ENCODE measurements at regions not wholly inside any gene's neighbourhood (a gene's known extent, or its start where the extent isn't known, plus 50 kb on each side); places are given as distances from the start of the nearest gene placed in this dataset.

DNA sequence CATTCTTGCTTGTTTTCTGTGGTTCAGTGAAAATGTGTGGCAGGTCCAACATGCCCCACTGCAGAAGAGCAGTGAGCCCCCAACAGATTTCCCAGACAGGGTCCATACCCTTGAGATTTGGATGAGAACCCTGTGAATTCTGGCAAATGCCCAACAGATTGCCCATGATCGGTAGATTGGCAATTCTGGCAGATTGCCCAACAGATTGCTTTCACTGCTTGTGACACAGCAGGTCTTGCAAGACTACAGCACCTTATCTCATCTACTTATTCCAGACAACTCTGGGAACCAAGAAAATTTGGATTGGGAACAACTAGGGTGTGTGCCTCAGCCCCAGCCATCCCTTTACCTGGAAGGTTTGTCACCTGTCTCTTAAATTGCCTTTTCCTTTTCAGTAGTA lies 143.7 kb upstream of the COL1A2 start:
- TF ChIP-seq, protein P1, sequence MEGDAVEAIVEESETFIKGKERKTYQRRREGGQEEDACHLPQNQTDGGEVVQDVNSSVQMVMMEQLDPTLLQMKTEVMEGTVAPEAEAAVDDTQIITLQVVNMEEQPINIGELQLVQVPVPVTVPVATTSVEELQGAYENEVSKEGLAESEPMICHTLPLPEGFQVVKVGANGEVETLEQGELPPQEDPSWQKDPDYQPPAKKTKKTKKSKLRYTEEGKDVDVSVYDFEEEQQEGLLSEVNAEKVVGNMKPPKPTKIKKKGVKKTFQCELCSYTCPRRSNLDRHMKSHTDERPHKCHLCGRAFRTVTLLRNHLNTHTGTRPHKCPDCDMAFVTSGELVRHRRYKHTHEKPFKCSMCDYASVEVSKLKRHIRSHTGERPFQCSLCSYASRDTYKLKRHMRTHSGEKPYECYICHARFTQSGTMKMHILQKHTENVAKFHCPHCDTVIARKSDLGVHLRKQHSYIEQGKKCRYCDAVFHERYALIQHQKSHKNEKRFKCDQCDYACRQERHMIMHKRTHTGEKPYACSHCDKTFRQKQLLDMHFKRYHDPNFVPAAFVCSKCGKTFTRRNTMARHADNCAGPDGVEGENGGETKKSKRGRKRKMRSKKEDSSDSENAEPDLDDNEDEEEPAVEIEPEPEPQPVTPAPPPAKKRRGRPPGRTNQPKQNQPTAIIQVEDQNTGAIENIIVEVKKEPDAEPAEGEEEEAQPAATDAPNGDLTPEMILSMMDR (IDR thresholded peaks at IDR 0.05), result no peak
- TF ChIP-seq POLR2A (IDR thresholded peaks at IDR 0.05), result no peak
